ENCODE measurements at regions not wholly inside any gene's neighbourhood (a gene's known extent, or its start where the extent isn't known, plus 50 kb on each side); places are given as distances from the start of the nearest gene placed in this dataset.

DNA sequence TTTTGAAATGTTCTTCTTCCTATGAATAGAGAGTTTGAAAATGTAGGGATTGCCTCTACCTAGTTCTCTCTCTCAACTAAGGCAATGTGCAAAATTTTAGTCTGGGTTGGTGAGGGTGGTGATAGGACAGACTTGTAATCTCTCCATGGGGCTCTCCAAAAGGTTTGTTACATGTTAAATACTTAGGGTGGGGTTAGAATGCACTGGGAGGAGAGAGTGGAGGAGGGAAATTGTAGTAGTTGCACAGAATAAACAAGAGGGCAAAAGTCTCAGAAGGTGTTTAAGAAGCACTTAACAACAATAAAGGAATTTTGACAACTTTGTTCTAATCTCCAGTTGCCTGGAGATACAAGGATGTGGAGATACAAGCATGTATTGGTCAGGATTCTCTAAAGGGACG lies 230.4 kb downstream of the NECTIN3 start:
- no peak for TF ChIP-seq POLR2A (IDR thresholded peaks at IDR 0.05; ENCODE audit: low read length)
- no peak for TF ChIP-seq GATA1 (IDR thresholded peaks at IDR 0.05; ENCODE audit: low read depth, low read length)

Data from erythroblast (primary cell).